ENCODE measurements at regions not wholly inside any gene's neighbourhood (a gene's known extent, or its start where the extent isn't known, plus 50 kb on each side); places are given as distances from the start of the nearest gene placed in this dataset.

GRCh38 chr6:74100719-74101287, 404.8 kb downstream of the CD109 start:
- Histone ChIP-seq H3K9me2 (replicated peaks; ENCODE audit: low read length) (no peaks in the 10 kb centered on the region), H3K27ac (ENCODE audit: low read length) (no peak overlapping the region), H3K9me3 (ENCODE audit: low read length) (no peaks in the 10 kb centered on the region), H3K4me1 (ENCODE audit: insufficient read depth, low read length) (no peaks in the 10 kb centered on the region), H3K79me2 (ENCODE audit: low read length) (no peaks in the 10 kb centered on the region), H3K9ac (ENCODE audit: low read length) (no peak overlapping the region), H3K4me2 (ENCODE audit: low read length) (no peak overlapping the region), H3K36me3 (ENCODE audit: low read depth, low read length) (no peaks in the 10 kb centered on the region), H3K4me3 (ENCODE audit: low read length) (no peak overlapping the region), H3K27me3 (ENCODE audit: low read length) (no peaks in the 10 kb centered on the region), H3F3A (ENCODE audit: low read length, unreplicated experiment) (no peaks in the 10 kb centered on the region), H2AFZ (ENCODE audit: low read length) (no peak overlapping the region), H4K20me1 (ENCODE audit: low read length) (no peaks in the 10 kb centered on the region)
- intact Hi-C loops (cut with micrococcal nuclease), result no loop called here
- DNase-seq (no peak), ATAC-seq (no peak)
- POLR2A ChIA-PET (ENCODE audit: unreplicated experiment), result no interaction called here
- CTCF ChIA-PET, result no interaction called here
- no peak for TF ChIP-seq EZH2phosphoT487 (IDR thresholded peaks at IDR 0.05; ENCODE audit: borderline replicate concordance, low read length)
- no peak for TF ChIP-seq EZH2 (IDR thresholded peaks at IDR 0.05; ENCODE audit: low read length, unreplicated experiment)
- no TSS peak for BruUV-seq (replicated peaks)

- DNase-seq (no peak), ATAC-seq (no peak)
- H3K9ac ChIP-seq (ENCODE audit: low read length), result no peak overlapping the region
- H4K20me1 ChIP-seq (ENCODE audit: low read length), result no peaks in the 10 kb centered on the region
- no TSS peak for BruUV-seq (replicated peaks)
- CTCF ChIA-PET, result no interaction called here
- no peaks in the 10 kb centered on the region for H3K9me2 ChIP-seq (replicated peaks; ENCODE audit: low read length)
- H2AFZ ChIP-seq (ENCODE audit: low read length), result no peak overlapping the region
- H3K4me2 ChIP-seq (ENCODE audit: low read length), result no peak overlapping the region
- H3K27me3 ChIP-seq (ENCODE audit: low read length), result no peaks in the 10 kb centered on the region
- no peak overlapping the region for H3K27ac ChIP-seq (ENCODE audit: low read length)
- no peaks in the 10 kb centered on the region for H3K9me3 ChIP-seq (ENCODE audit: low read length)
- TF ChIP-seq CTCF (conservative IDR thresholded peaks at IDR 0.05; ENCODE audit: low read depth, low read length), result no peak
- no peak for TF ChIP-seq EZH2phosphoT487 (IDR thresholded peaks at IDR 0.05; ENCODE audit: borderline replicate concordance, low read length)
- TF ChIP-seq EZH2 (IDR thresholded peaks at IDR 0.05; ENCODE audit: low read length, unreplicated experiment), result no peak
- POLR2A ChIA-PET (ENCODE audit: unreplicated experiment), result no interaction called here
- intact Hi-C loops (cut with micrococcal nuclease), result no loop called here
- H3K79me2 ChIP-seq (ENCODE audit: low read length), result no peaks in the 10 kb centered on the region
- no peaks in the 10 kb centered on the region for H3K4me1 ChIP-seq (ENCODE audit: insufficient read depth, low read length)
- no peak overlapping the region for H3K4me3 ChIP-seq (ENCODE audit: low read length)
- H3F3A ChIP-seq (ENCODE audit: low read length, unreplicated experiment), result no peaks in the 10 kb centered on the region
- no peaks in the 10 kb centered on the region for H3K36me3 ChIP-seq (ENCODE audit: low read depth, low read length)
These were observed 400.3 kb downstream of the CD109 start for GRCh38 chr6:74096329-74096728.

- no peaks in the 10 kb centered on the region for H3K9me3 ChIP-seq (ENCODE audit: low read length)
- no peak for ATAC-seq
- ChIA-PET POLR2A (ENCODE audit: unreplicated experiment) (no interaction called here), CTCF (interaction anchor here (0.5 kb wide), 1 partner anchor 1140 kb away, joined by 3 read pairs; no protein-coding TSS in a partner anchor)
- H3K4me1 ChIP-seq (ENCODE audit: insufficient read depth, low read length), result no peaks in the 10 kb centered on the region
- no peak overlapping the region for H3K9ac ChIP-seq (ENCODE audit: low read length)
- no peak for TF ChIP-seq EZH2 (IDR thresholded peaks at IDR 0.05; ENCODE audit: low read length, unreplicated experiment)
- no peak for TF ChIP-seq EZH2phosphoT487 (IDR thresholded peaks at IDR 0.05; ENCODE audit: borderline replicate concordance, low read length)
- TF ChIP-seq CTCF (conservative IDR thresholded peaks at IDR 0.05; ENCODE audit: low read depth, low read length), result no peak
- no peak overlapping the region for H3K4me3 ChIP-seq (ENCODE audit: low read length)
- H2AFZ ChIP-seq (ENCODE audit: low read length), result no peak overlapping the region
- H3K36me3 ChIP-seq (ENCODE audit: low read depth, low read length), result no peaks in the 10 kb centered on the region
- no peaks in the 10 kb centered on the region for H4K20me1 ChIP-seq (ENCODE audit: low read length)
- H3K27me3 ChIP-seq (ENCODE audit: low read length), result no peaks in the 10 kb centered on the region
- intact Hi-C loops (cut with micrococcal nuclease), result loop anchor here (5.0 kb wide), 1 partner anchor 1114 kb away; the partner anchor contains the start of gene COL12A1
- no peaks in the 10 kb centered on the region for H3K9me2 ChIP-seq (replicated peaks; ENCODE audit: low read length)
- H3F3A ChIP-seq (ENCODE audit: low read length, unreplicated experiment), result no peaks in the 10 kb centered on the region
- no peak overlapping the region for H3K27ac ChIP-seq (ENCODE audit: low read length)
- no peak overlapping the region for H3K4me2 ChIP-seq (ENCODE audit: low read length)
- no TSS peak for BruUV-seq (replicated peaks)
- no peak for DNase-seq
- no peaks in the 10 kb centered on the region for H3K79me2 ChIP-seq (ENCODE audit: low read length)
These were observed 397.4 kb downstream of the CD109 start for GRCh38 chr6:74093361-74093760.
